Upper lobe of left lung (tissue), 4 donors: ENCODE measurements at regions not wholly inside any gene's neighbourhood (a gene's known extent, or its start where the extent isn't known, plus 50 kb on each side); places are given as distances from the start of the nearest gene placed in this dataset.

Experiments
- EP300 ChIP-seq, 4 donors: sonication (generic); formaldehyde crosslinking; IDR thresholded peaks; one replicate each; pipeline ENCODE4 v1.5.1; 2017; ENCODE audit warnings: antibody characterized with exemption in 4 of 4, control low read depth in 2 of 4
- POLR2A ChIP-seq, 4 donors: fragments of 450-650 bp; IDR thresholded peaks; one replicate each; pipeline ENCODE4 v1.5.1; 2016 to 2017; ENCODE audit warnings: antibody characterized with exemption in 4 of 4, mild to moderate bottlenecking in 2 of 4
- TF ChIP-seq, protein P1 (sequence below), 6 experiments: fragments of 450-650 bp in 4 of 6; fragments of 200-600 bp in 2 of 6; sonication (generic) in 2 of 6; IDR thresholded peaks; one replicate each; pipeline ENCODE4 v1.5.1; 2016 to 2019; ENCODE audit warnings: antibody characterized with exemption in 6 of 6

DNA sequence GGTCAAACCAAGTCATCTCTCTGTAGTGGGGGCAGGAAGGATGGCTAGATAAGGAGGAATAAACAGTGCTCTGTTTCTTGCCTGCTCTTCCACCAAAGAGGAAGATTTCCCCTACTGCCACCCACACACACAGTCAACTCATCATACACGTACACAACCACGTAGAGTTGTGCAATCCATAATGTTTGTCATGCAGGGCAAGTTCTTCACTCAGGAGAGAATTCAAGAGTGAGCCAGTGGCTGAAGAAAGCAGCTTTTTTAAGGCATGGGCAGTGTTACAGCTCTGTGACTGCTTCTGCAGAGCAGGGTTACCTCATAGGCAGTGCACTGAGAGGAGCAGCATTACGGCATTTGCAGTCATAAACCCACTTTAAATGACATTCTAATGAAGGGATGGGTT, 283.0 kb downstream of the RND3 start:
- TF ChIP-seq POLR2A (IDR thresholded peaks at IDR 0.05) (no peak), EP300 (IDR thresholded peaks at IDR 0.05) (no peak)
- TF ChIP-seq, protein P1, sequence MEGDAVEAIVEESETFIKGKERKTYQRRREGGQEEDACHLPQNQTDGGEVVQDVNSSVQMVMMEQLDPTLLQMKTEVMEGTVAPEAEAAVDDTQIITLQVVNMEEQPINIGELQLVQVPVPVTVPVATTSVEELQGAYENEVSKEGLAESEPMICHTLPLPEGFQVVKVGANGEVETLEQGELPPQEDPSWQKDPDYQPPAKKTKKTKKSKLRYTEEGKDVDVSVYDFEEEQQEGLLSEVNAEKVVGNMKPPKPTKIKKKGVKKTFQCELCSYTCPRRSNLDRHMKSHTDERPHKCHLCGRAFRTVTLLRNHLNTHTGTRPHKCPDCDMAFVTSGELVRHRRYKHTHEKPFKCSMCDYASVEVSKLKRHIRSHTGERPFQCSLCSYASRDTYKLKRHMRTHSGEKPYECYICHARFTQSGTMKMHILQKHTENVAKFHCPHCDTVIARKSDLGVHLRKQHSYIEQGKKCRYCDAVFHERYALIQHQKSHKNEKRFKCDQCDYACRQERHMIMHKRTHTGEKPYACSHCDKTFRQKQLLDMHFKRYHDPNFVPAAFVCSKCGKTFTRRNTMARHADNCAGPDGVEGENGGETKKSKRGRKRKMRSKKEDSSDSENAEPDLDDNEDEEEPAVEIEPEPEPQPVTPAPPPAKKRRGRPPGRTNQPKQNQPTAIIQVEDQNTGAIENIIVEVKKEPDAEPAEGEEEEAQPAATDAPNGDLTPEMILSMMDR (IDR thresholded peaks at IDR 0.05): no peak
